IMR-90 (cell line): ENCODE measurements at regions not wholly inside any gene's neighbourhood (a gene's known extent, or its start where the extent isn't known, plus 50 kb on each side); places are given as distances from the start of the nearest gene placed in this dataset.

Experiments
- ATAC-seq: fragments of 200-7000 bp; cut with Tn5 transposase; 2 replicates; pipeline ENCODE4 v1.9.1; 2020; ENCODE audit warnings: low read depth, mild to moderate bottlenecking, moderate library complexity
- BruUV-seq: library from RNA; stranded (reverse); fragments of 400-500 nt; replicated peaks from 2 replicates; lab custom pipeline; 2021; lab: Mats Ljungman, UMichigan
- CTCF ChIA-PET: fragments of 300-600 bp; formaldehyde crosslinking; extraction: SDS; loops from one replicate; lab custom pipeline; 2021; ENCODE audit warnings: antibody characterized with exemption; lab: Yijun Ruan, JAX
- POLR2A ChIA-PET: fragments of 300-600 bp; sonication (Branson Sonifier 250); formaldehyde crosslinking; loops from one replicate; lab custom pipeline; 2022; ENCODE audit warnings: antibody characterized with exemption; ENCODE audit not compliant: unreplicated experiment; lab: Charles Lee
- DNase-seq: peaks from one replicate; pipeline ENCODE4 v3.0.0; 2013
- H2AFZ ChIP-seq: replicated peaks from 2 replicates; pipeline ENCODE3; 2013; ENCODE audit warnings: low read length, mild to moderate bottlenecking; ENCODE audit not compliant: poor library complexity
- H2AK5ac ChIP-seq: 2 replicates; pipeline ENCODE4 v1.6.1; 2013; ENCODE audit warnings: low read depth, low read length, inconsistent platforms
- H2AK9ac ChIP-seq: replicated peaks from 2 replicates; pipeline ENCODE3; 2013; ENCODE audit warnings: mild to moderate bottlenecking, low read depth, low read length, moderate library complexity; ENCODE audit not compliant: poor library complexity
- H2BK120ac ChIP-seq: 2 replicates; pipeline ENCODE4 v1.6.1; 2013; ENCODE audit warnings: low read depth, low read length, inconsistent platforms
- H2BK15ac ChIP-seq: 3 replicates; pipeline ENCODE4 v1.6.1; 2013; ENCODE audit warnings: low read depth, low read length, inconsistent platforms
- H2BK20ac ChIP-seq: 2 replicates; pipeline ENCODE4 v1.6.1; 2013; ENCODE audit warnings: low read depth, mild to moderate bottlenecking, inconsistent platforms, low read length, moderate library complexity
- H2BK5ac ChIP-seq: 2 replicates; pipeline ENCODE4 v1.6.1; 2013; ENCODE audit warnings: mild to moderate bottlenecking, low read depth, low read length, inconsistent platforms; ENCODE audit not compliant: poor library complexity, severe bottlenecking
- H3K14ac ChIP-seq: replicated peaks from 2 replicates; pipeline ENCODE4 v1.6.1; 2013; ENCODE audit warnings: low read depth, low read length, inconsistent platforms
- H3K18ac ChIP-seq: 2 replicates; pipeline ENCODE4 v1.6.1; 2013; ENCODE audit warnings: low read depth, low read length, control low read depth
- H3K23ac ChIP-seq: 2 replicates; pipeline ENCODE4 v1.6.1; 2013; ENCODE audit warnings: low read depth, low read length, inconsistent platforms
- H3K27ac ChIP-seq: 2 replicates; pipeline ENCODE4 v1.5.1; 2013; ENCODE audit warnings: mild to moderate bottlenecking, control low read depth, low read length; ENCODE audit not compliant: insufficient read depth
- H3K27me3 ChIP-seq: 2 replicates; pipeline ENCODE4 v1.6.1; 2013; ENCODE audit warnings: low read length; ENCODE audit not compliant: control insufficient read depth, insufficient read depth
- H3K36me3 ChIP-seq: 2 replicates; pipeline ENCODE4 v1.6.1; 2013; ENCODE audit warnings: low read length, mixed read lengths; ENCODE audit not compliant: control insufficient read depth, insufficient read depth
- H3K4ac ChIP-seq: 2 replicates; pipeline ENCODE4 v1.6.1; 2013; ENCODE audit warnings: low read depth, low read length, inconsistent platforms
- H3K4me1 ChIP-seq: 2 replicates; pipeline ENCODE4 v1.6.1; 2013; ENCODE audit warnings: low read length, mixed read lengths; ENCODE audit not compliant: control insufficient read depth, insufficient read depth
- H3K4me2 ChIP-seq: 2 replicates; pipeline ENCODE4 v1.6.1; 2013; ENCODE audit warnings: low read depth, mild to moderate bottlenecking, control low read depth, low read length, moderate library complexity
- H3K4me3 ChIP-seq: 2 replicates; pipeline ENCODE4 v1.5.1; 2013; ENCODE audit warnings: low read depth, mild to moderate bottlenecking, control low read depth, low read length, moderate library complexity; ENCODE audit not compliant: insufficient read depth
- H3K56ac ChIP-seq: 2 replicates; pipeline ENCODE4 v1.6.1; 2013; ENCODE audit warnings: low read length, inconsistent platforms; ENCODE audit not compliant: insufficient read depth; ENCODE audit errors: extremely low read depth
- H3K79me1 ChIP-seq, 2 experiments: 2 replicates each; pipeline ENCODE4 v1.6.1; 2013; ENCODE audit warnings: low read length in 2 of 2, inconsistent platforms in 1 of 2, low read depth in 1 of 2
- H3K9ac ChIP-seq: 2 replicates; pipeline ENCODE4 v1.6.1; 2013; ENCODE audit warnings: low read depth, low read length, control low read depth
- H3K9me1 ChIP-seq: 2 replicates; pipeline ENCODE4 v1.6.1; 2013; ENCODE audit warnings: low read length, inconsistent platforms; ENCODE audit not compliant: insufficient read depth
- H3K9me3 ChIP-seq: 2 replicates; pipeline ENCODE4 v1.6.1; 2013; ENCODE audit warnings: low read length; ENCODE audit not compliant: control insufficient read depth, insufficient read depth
- H4K20me1 ChIP-seq: 2 replicates; pipeline ENCODE4 v1.6.1; 2013; ENCODE audit warnings: low read length, inconsistent platforms; ENCODE audit not compliant: insufficient read depth
- H4K5ac ChIP-seq: 2 replicates; pipeline ENCODE4 v1.6.1; 2013; ENCODE audit warnings: mild to moderate bottlenecking, low read depth, low read length, control low read depth
- H4K8ac ChIP-seq, 2 experiments: 2 replicates each; pipeline ENCODE4 v1.6.1; 2013; ENCODE audit warnings: low read depth in 2 of 2, low read length in 2 of 2, control low read depth in 1 of 2, inconsistent platforms in 1 of 2
- H4K91ac ChIP-seq: 2 replicates; pipeline ENCODE4 v1.6.1; 2013; ENCODE audit warnings: low read depth, low read length, inconsistent platforms; ENCODE audit not compliant: insufficient read depth
- CHD1 ChIP-seq: IDR thresholded peaks from 2 replicates; pipeline ENCODE4 v1.6.1; 2012; ENCODE audit warnings: low read depth, low read length, improper control_type of control experiment
- MAFK ChIP-seq: IDR thresholded peaks from 2 replicates; pipeline ENCODE4 v1.6.1; 2012; ENCODE audit warnings: low read depth, low read length, improper control_type of control experiment
- WGBS, 2 experiments: methylation state at CpG; one replicate each; pipeline versions ENCODE4 v1.1.5 to v1.1.7; 2013; ENCODE audit warnings: missing lambda C conversion rate in 2 of 2; ENCODE audit not compliant: insufficient read length in 1 of 2; ENCODE audit errors: extremely low coverage in 2 of 2; 5-methylcytosine and 5-hydroxymethylcytosine counted together
- dilution Hi-C: fragments of 300-500 bp; cut with HindIII; formaldehyde crosslinking; loops from one replicate; pipeline ENCODE4 v1.14.3; 2018; ENCODE audit warnings: low sequenced_read_pairs; ENCODE audit not compliant: unreplicated experiment
- in situ Hi-C: fragments of 300-500 bp; cut with MboI; formaldehyde crosslinking; loops from 3 replicates; pipeline ENCODE4 v1.14.3; 2019; ENCODE audit warnings: low sequenced_read_pairs, inconsistent platforms, mixed read lengths
- intact Hi-C: fragments of 100-400 bp; cut with micrococcal nuclease; formaldehyde crosslinking; loops from 2 replicates; pipeline ENCODE4 v1.10.0; 2022

GRCh38 chr3:102722317-102722716 lies 287.5 kb downstream of the ZPLD1 start:
- no peak overlapping the region for H3K4me2 ChIP-seq
- no peaks in the 10 kb centered on the region for H4K20me1 ChIP-seq
- H3K23ac ChIP-seq = no peak overlapping the region
- CTCF ChIA-PET = no interaction called here
- POLR2A ChIA-PET = no interaction called here
- intact Hi-C loops = no loop called here
- TF ChIP-seq CHD1 (no peak), MAFK (no peak)
- no peaks in the 10 kb centered on the region for H3K9me1 ChIP-seq
- no CpG with 5 or more reads among the region's 2 CpGs for WGBS, 2 experiments
- H2BK5ac ChIP-seq = no peak overlapping the region
- H4K8ac ChIP-seq = no peak overlapping the region
- no peak overlapping the region for H3K56ac ChIP-seq
- DNase-seq (no peak), ATAC-seq (no peak)
- no peaks in the 10 kb centered on the region for H3K9me3 ChIP-seq
- H3K9ac ChIP-seq = no peak overlapping the region
- no peaks in the 10 kb centered on the region for H3K4me1 ChIP-seq
- no peaks in the 10 kb centered on the region for H3K36me3 ChIP-seq
- no peak overlapping the region for H2BK15ac ChIP-seq
- H2AK9ac ChIP-seq = no peak overlapping the region
- no peak overlapping the region for H3K4me3 ChIP-seq
- no peak overlapping the region for H3K18ac ChIP-seq
- BruUV-seq = no TSS peak
- H4K5ac ChIP-seq = no peak overlapping the region
- H3K14ac ChIP-seq = no peak overlapping the region
- no peak overlapping the region for H3K27ac ChIP-seq
- H2AK5ac ChIP-seq = no peak overlapping the region
- H4K91ac ChIP-seq = no peak overlapping the region
- dilution Hi-C loops = no loop called here
- no peak overlapping the region for H3K4ac ChIP-seq
- H3K27me3 ChIP-seq = no peaks in the 10 kb centered on the region
- no peak overlapping the region for H2BK20ac ChIP-seq
- H2BK120ac ChIP-seq = no peak overlapping the region
- in situ Hi-C loops = no loop called here
- H2AFZ ChIP-seq = no peak overlapping the region
- H3K79me1 ChIP-seq = no peaks in the 10 kb centered on the region
